Fibroblast of peridontal ligament (primary cell): ENCODE measurements at regions not wholly inside any gene's neighbourhood (a gene's known extent, or its start where the extent isn't known, plus 50 kb on each side); places are given as distances from the start of the nearest gene placed in this dataset.

ENCODE experiments used
- DNase-seq: peaks from one replicate; pipeline ENCODE4 v3.0.0-alpha.2; 2010; ENCODE audit errors: extremely low read depth

DNA sequence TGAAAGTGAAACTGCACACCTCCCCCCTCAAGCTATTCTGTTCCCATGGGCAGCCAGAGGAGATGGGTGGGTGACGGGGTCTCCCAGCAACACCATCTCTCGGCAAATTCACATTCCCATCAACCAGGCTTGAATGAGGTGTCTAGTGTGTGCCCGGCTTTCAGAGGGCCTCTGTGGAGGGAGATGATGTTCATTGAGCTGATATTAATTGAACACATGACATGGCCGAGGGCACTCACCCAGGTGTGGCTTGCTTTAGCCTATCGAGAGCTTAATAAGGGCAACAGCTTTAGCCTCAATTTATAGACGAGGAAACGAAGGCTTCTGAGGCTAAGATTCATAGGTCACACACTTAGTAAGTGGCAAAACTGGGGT is 288.0 kb downstream of the UACA start:
- no peak for DNase-seq

GRCh38 chr15:70474471-70475406 is 288.6 kb downstream of the UACA start:
- peak; percentile 100 for DNase-seq

DNA sequence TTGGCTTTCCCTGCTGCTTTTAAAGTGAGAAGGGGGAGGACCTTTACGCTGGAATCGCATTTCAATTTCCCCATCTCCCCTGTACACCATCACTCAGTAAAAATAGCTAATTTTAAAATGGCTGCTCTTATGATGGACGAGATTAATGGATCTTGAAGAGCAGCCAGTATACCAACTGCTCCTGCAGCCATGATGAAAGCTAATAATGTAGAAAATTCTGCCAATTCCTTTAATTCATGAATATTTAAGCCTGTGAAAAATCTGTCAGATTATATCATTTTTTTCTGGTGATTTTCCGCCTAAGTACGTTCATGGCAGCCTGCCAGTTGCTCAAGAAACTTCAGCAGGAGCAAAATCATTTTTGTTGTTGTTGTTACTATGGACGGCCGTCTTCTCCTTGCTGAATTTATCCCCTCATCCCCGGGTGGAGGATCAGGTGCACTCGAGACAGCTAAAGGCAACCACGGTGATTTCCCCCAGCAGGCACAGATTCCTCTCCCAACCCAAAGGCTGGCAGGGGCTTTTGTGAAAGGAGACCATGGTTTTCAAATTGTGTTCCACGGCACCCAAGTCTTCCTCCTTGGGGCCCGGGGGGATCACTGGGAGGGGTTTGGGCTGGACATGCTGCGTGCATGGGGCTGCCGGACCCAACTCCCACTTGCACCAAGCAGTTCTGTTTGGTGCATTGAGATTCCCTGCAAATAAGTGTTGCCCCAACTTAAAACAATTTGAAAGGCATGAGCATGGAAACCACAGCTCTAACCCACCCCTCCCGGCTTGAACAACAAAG is 289.6 kb downstream of the UACA start:
- no peak for DNase-seq

- DNase-seq = no peak
Observed at GRCh38 chr15:70471517-70471916, 291.8 kb downstream of the UACA start.

DNA sequence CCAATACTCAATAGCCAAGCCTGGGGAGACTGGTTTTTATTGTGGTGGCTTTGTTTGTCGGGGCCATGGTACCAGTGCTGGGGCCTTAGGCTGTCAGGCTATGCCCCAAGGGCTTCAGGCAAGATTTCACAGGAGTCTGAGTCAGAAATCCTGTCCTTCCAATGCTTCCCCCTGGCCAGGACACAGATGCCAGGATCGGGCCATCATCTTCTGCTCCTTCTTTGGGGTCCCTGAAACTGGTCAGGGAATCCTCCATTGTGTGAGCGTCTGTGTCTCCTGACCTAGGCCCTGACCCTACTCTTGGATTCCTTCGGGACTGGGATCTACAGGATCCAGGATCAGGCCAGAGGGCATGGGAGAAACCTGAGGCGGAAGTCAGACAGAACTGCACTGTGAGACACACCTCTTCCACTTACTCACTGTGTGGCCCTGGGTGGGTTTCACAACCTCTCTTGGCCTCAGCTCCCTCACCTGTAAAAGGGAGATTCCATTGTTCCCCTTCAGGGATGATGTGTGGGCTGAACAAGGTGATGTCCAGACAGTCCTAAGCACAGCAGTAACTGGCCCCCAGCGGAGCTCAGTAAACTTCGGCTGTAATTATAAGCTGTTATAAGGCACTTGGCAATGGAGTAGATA is 292.7 kb downstream of the UACA start:
- no peak for DNase-seq

- no peak for DNase-seq
Observed at GRCh38 chr15:70469651-70470555, 293.5 kb downstream of the UACA start.

GRCh38 chr15:70469182-70469581 is 294.2 kb downstream of the UACA start:
- no peak for DNase-seq

DNA sequence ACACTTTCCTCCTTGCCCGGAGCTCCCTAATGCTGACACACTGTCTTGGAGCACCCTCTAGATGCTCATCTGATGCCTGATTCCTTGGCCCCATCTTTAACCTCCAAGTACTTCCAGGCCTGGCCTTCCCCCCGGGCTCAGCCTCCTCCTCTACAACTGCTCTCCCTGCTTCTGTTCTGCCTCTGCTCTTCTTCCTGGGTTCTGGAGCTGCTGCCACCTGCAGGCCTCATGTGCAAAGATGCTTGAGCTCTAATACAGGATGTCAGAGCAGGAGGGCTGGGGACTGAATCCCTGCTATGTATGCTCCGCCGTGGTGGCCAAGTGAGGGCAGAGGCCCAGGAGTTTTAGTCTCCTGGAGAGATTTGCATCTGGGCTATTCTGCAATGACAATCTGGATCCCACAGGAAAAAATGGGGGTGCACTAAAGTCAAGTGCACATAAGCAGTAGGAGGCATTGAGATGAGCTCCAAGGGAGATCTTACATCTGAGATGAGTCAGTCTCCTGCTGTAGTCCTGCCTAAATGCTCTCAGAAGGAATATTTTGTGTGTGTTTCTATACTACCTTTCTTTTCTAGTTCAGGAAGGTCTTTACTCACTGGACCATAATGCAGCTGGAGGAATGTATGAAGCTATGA is 296.3 kb downstream of the UACA start:
- peak; percentile 64 for DNase-seq

DNA sequence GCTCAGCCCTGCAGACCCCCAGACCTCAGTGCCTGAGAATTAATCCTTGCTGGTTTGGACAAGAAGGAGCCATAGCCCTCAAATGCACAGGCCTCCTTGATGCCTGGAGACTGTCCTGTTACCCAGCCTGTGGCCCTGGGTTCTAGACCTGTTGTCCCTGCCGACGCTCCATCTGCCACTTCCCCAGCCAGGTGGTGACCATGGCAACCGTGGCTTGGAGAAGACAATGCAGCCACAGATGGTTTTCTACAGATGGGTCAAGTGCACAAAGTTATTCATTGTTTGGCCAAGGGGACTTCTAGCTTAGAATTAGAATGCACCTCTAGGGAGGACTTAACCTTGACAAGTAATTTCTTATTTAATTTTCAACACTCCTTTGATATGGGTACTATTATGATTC is 297.1 kb downstream of the UACA start:
- DNase-seq = no peak

DNA sequence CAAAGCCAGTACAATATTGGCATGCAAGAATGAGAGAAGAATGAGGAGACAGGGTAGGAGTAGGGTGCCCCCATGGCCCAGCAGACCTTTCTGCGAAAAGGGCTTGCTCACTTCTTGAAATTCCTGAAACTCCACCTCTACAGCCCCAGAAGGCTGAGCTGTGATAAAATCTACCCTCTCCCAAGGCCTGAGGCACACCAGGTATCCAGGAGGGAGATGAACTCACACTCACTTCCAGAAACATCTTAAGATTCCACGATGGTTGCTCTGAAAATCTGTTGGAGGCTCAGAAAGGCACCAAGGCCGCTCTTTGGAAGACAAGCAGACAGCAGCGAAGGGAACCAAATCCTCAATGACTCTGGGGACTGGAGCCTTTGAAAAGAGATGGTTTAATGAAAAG is 297.5 kb downstream of the UACA start:
- DNase-seq = no peak

DNA sequence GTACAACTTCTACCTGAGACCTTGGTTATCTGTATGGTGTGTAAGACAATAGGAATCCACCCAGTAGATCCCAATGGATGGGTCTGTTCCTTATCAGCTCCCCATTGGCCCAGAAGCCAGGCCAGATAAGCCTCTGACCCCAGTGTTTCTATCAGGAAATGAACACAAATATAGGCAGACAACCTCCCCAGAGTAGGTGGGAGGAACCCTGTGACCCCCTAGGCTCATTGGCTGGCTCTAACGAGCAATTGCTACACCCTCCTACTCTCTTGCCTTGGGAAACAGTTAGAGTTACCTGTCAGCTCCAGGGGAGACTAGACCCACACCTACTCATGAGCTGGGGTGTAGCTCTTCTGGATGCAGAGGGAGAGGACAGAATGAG is 299.9 kb downstream of the UACA start:
- DNase-seq = no peak

- DNase-seq = no peak
Observed at GRCh38 chr15:70461992-70462391, 301.4 kb downstream of the UACA start.

- no peak for DNase-seq
Observed at GRCh38 chr15:70461017-70461416, 302.3 kb downstream of the UACA start.

GRCh38 chr15:70459312-70459711 is 304.0 kb downstream of the UACA start:
- DNase-seq = no peak

GRCh38 chr15:70453766-70454165 is 309.6 kb downstream of the UACA start:
- DNase-seq = no peak

DNA sequence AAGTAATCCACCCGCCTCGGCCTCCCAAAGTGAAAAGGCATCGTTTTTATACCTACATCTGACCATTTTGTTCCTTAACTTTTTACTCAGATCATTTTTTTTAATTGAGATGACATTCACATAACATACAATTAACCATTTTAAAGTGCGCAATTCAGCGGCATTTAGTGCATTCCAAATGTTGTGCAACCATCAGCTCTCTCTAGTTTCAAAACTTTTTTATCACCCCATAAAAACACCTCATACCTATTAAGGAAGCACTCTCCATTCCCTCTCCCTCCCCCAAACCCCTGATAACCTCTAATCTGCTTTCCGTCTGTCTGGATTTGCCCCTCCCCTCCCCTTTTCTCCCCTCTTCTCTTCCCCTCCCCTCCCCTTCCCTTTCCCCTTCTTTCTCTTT is 310.1 kb downstream of the UACA start:
- DNase-seq = no peak

GRCh38 chr15:70451821-70452653 is 311.3 kb downstream of the UACA start:
- DNase-seq = no peak

DNA sequence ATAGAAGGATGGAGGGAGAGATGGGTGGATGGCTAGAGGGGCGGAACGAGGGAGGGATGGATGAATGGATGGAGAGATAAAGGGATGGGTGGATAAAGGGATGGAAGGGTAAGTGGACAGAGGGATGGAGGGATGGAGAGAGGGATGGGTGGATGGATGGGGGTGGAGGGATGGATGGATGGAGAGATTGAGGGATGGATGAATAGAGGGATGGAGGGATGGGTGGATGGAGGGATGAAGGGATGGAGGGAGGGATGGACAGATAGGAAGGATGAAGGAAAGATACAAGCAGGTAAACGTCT is 313.3 kb downstream of the UACA start:
- DNase-seq = no peak

DNA sequence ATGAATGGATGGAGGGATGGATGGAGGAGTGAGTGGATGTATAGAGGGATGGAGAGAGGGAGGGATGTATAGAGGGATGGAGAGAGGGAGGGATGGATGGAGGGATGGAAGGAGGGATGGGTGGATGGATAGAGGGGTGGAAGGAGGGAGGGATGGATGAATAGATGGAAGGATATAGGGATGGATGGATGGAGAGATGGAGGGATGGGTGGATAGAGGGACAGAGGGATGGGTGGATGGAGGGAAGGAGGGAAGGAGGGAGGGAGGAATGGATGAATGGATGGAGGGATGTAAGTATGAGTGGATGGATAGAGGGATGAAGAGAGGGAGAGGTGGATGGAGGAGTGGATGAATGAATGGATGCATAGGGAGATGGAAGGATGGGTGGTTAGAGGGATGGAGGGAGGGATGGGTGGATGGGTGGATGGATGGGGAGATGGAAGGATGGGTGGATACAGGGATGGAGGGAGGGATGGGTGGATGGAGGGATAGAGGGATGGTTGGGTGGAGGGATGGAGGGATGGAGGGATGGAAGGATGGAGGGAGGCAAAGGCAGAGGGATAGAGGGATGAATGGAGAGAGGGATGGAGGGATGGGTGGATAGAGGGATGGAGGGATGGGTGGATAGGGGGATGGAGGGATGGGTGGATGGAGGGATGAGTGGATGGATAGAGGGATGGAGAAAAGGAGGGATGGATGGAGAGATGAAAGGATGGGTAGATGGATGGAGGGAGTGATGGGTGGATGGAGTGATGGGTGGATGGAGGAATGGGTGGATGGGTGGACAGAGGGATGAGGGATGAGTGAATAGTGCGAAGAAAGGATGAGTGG is 313.8 kb downstream of the UACA start:
- DNase-seq = no peak
